Fibroblast of skin of back (primary cell): ENCODE measurements at regions not wholly inside any gene's neighbourhood (a gene's known extent, or its start where the extent isn't known, plus 50 kb on each side); places are given as distances from the start of the nearest gene placed in this dataset.
"Not testable (repeated sequence)": the region's sequence is repeated elsewhere in the genome, so short reads cannot be mapped to it uniquely, and the experiment has no call there.

Experiments
- DNase-seq: peaks from one replicate; pipeline ENCODE4 v3.0.0-alpha.2; 2013

- DNase-seq, result no peak
Measured at GRCh38 chr2:72078773-72079172, 68.9 kb downstream of the CYP26B1 start.

- no peak for DNase-seq
Measured at GRCh38 chr2:72077702-72078169, 69.9 kb downstream of the CYP26B1 start.

- not testable (repeated sequence) for DNase-seq
Measured at GRCh38 chr2:72073373-72073772, 74.3 kb downstream of the CYP26B1 start.

GRCh38 chr2:72064197-72064596 lies 83.5 kb downstream of the CYP26B1 start:
- not testable (repeated sequence) for DNase-seq

- DNase-seq, result no peak
Measured at GRCh38 chr2:72062336-72062735, 85.3 kb downstream of the CYP26B1 start.

GRCh38 chr2:72057308-72057707 lies 90.4 kb downstream of the CYP26B1 start:
- DNase-seq, result no peak

GRCh38 chr2:72051971-72052505 lies 95.6 kb downstream of the CYP26B1 start:
- no peak for DNase-seq

- no peak for DNase-seq
Measured at GRCh38 chr2:72051204-72051603, 96.5 kb downstream of the CYP26B1 start.

- no peak for DNase-seq
Measured at GRCh38 chr2:72050734-72051133, 96.9 kb downstream of the CYP26B1 start.

GRCh38 chr2:72048881-72049477 lies 98.7 kb downstream of the CYP26B1 start:
- DNase-seq, result no peak

GRCh38 chr2:72043985-72044384 lies 103.7 kb downstream of the CYP26B1 start:
- no peak for DNase-seq

- no peak for DNase-seq
Measured at GRCh38 chr2:72041638-72042111, 106.0 kb downstream of the CYP26B1 start.

GRCh38 chr2:72040629-72041571 lies 106.8 kb downstream of the CYP26B1 start:
- DNase-seq, result no peak

GRCh38 chr2:72038524-72038923 lies 109.1 kb downstream of the CYP26B1 start:
- DNase-seq, result no peak

- no peak for DNase-seq
Measured at GRCh38 chr2:72037261-72037666, 110.4 kb downstream of the CYP26B1 start.

- DNase-seq, result no peak
Measured at GRCh38 chr2:72036595-72036994, 111.1 kb downstream of the CYP26B1 start.

GRCh38 chr2:72036173-72036545 lies 111.5 kb downstream of the CYP26B1 start:
- no peak for DNase-seq

- no peak for DNase-seq
Measured at GRCh38 chr2:72035518-72036172, 112.0 kb downstream of the CYP26B1 start.

GRCh38 chr2:72034353-72035095 lies 113.1 kb downstream of the CYP26B1 start:
- DNase-seq, result no peak

GRCh38 chr2:72033636-72034035 lies 114.0 kb downstream of the CYP26B1 start:
- DNase-seq, result no peak

- no peak for DNase-seq
Measured at GRCh38 chr2:72032481-72033041, 115.1 kb downstream of the CYP26B1 start.
